Glutamatergic neuron (in vitro differentiated cells): ENCODE measurements at regions not wholly inside any gene's neighbourhood (a gene's known extent, or its start where the extent isn't known, plus 50 kb on each side); places are given as distances from the start of the nearest gene placed in this dataset.
A peak's percentile ranks its signal among the peaks of the same experiment; 100 is the strongest.

Experiments
- DNase-seq: peaks from one replicate; pipeline ENCODE4 v3.0.0; 2022
- H3K27ac Mint-ChIP-seq: one replicate; pipeline ENCODE4 v1.8.0; 2020; ENCODE audit warnings: mild to moderate bottlenecking, mixed read lengths, inconsistent platforms; ENCODE audit not compliant: unreplicated experiment
- H3K27me3 Mint-ChIP-seq: one replicate; pipeline ENCODE4 v1.8.0; 2020; ENCODE audit warnings: mild to moderate bottlenecking, moderate library complexity, mixed read lengths, inconsistent platforms; ENCODE audit not compliant: unreplicated experiment
- H3K36me3 Mint-ChIP-seq: one replicate; pipeline ENCODE4 v1.8.0; 2020; ENCODE audit warnings: mild to moderate bottlenecking, mixed read lengths, inconsistent platforms; ENCODE audit not compliant: unreplicated experiment
- H3K4me1 Mint-ChIP-seq: one replicate; pipeline ENCODE4 v1.8.0; 2020; ENCODE audit warnings: mild to moderate bottlenecking, low read depth, mixed read lengths, inconsistent platforms; ENCODE audit not compliant: unreplicated experiment
- H3K4me3 Mint-ChIP-seq: one replicate; pipeline ENCODE4 v1.8.0; 2020; ENCODE audit warnings: mild to moderate bottlenecking, mixed read lengths, inconsistent platforms; ENCODE audit not compliant: unreplicated experiment
- H3K9me3 Mint-ChIP-seq: one replicate; pipeline ENCODE4 v1.8.0; 2020; ENCODE audit warnings: mild to moderate bottlenecking, moderate library complexity, mixed read lengths, inconsistent platforms; ENCODE audit not compliant: unreplicated experiment
- TF ChIP-seq, protein P1 (sequence below): fragments of 200-600 bp; sonication (generic); IDR thresholded peaks from one replicate; pipeline ENCODE4 v1.5.0; 2021; ENCODE audit not compliant: partially characterized antibody, unreplicated experiment

DNA sequence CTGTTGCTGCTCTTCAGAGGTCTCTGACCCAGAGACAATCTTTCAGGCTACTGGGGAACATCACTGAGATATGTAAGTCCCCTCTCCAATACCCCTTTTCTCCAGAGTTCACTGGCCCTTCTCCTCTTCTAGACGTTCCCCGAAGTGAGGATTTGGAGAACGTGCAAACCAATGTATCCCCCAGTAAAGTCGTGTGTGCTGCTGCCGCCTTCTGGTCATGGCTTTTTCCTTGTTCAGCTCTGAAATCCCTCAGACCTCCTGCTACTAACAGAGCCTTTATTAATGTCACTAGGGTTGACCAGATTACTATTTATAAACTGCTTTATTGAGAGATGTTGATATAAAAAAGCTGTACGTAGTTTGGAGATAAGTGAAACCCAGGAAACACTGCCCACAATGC lies 1028.6 kb downstream of the CDH9 start:
- Mint-ChIP-seq H3K27me3 (no peaks in the 10 kb centered on the region), H3K4me1 (peaks cover 8% of the 10 kb centered on the region), H3K4me3 (no peak overlapping the region), H3K9me3 (peaks cover 4% of the 10 kb centered on the region), H3K27ac (no peak overlapping the region), H3K36me3 (no peaks in the 10 kb centered on the region)
- TF ChIP-seq, protein P1, sequence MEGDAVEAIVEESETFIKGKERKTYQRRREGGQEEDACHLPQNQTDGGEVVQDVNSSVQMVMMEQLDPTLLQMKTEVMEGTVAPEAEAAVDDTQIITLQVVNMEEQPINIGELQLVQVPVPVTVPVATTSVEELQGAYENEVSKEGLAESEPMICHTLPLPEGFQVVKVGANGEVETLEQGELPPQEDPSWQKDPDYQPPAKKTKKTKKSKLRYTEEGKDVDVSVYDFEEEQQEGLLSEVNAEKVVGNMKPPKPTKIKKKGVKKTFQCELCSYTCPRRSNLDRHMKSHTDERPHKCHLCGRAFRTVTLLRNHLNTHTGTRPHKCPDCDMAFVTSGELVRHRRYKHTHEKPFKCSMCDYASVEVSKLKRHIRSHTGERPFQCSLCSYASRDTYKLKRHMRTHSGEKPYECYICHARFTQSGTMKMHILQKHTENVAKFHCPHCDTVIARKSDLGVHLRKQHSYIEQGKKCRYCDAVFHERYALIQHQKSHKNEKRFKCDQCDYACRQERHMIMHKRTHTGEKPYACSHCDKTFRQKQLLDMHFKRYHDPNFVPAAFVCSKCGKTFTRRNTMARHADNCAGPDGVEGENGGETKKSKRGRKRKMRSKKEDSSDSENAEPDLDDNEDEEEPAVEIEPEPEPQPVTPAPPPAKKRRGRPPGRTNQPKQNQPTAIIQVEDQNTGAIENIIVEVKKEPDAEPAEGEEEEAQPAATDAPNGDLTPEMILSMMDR: no peak
- peak; percentile 41 for DNase-seq

DNA sequence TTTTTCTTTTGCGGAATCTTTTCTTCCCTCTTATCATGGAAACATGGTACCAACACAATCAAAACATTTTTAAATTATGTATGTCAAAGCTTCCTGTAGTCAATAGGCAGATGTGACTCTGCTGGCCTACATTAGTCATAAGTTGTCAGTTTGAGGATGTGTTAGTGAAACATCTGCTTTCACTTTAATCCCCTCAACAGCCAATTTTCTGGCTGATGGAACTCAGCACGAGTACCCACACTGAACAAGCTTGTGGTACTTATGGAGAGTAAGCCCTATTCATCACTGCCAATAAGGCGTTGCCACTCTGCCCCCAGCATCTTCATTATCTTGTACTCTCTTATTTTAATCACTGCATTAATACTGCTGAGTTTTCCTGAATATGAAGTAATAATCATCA lies 1034.4 kb downstream of the CDH9 start:
- Mint-ChIP-seq H3K36me3 (no peaks in the 10 kb centered on the region), H3K4me3 (no peak overlapping the region), H3K27ac (no peak overlapping the region), H3K4me1 (no peaks in the 10 kb centered on the region), H3K9me3 (peaks cover 1% of the 10 kb centered on the region), H3K27me3 (no peaks in the 10 kb centered on the region)
- TF ChIP-seq, protein P1: no peak
- DNase-seq: no peak

- no peaks in the 10 kb centered on the region for H3K27me3 Mint-ChIP-seq
- H3K27ac Mint-ChIP-seq: no peak overlapping the region
- H3K36me3 Mint-ChIP-seq: no peaks in the 10 kb centered on the region
- TF ChIP-seq, protein P1: no peak
- H3K4me1 Mint-ChIP-seq: no peaks in the 10 kb centered on the region
- H3K9me3 Mint-ChIP-seq: no peaks in the 10 kb centered on the region
- no peak for DNase-seq
- H3K4me3 Mint-ChIP-seq: no peak overlapping the region
Observed at GRCh38 chr5:25995209-25995608, 1043.2 kb downstream of the CDH9 start.

DNA sequence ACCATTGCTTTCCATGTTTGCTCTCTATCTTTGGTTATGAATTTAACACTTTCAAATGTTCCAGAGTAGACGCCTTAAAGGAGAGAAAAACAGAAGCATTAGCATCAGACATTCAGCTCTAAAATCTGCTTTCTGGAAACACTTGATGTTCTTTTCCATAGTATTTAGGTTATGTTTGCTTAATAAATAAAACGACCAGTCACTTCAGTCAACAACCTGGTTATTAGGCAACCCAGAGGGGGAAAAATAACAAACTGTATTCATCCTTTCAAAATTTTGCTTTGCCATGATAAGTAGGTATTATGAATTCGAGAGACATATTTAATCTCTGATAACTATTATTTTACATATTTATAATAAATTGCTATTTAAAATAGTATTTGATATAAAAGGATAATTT lies 1044.7 kb downstream of the CDH9 start:
- H3K36me3 Mint-ChIP-seq: no peaks in the 10 kb centered on the region
- H3K27me3 Mint-ChIP-seq: no peaks in the 10 kb centered on the region
- no peak overlapping the region for H3K27ac Mint-ChIP-seq
- no peaks in the 10 kb centered on the region for H3K9me3 Mint-ChIP-seq
- TF ChIP-seq, protein P1: no peak
- no peaks in the 10 kb centered on the region for H3K4me1 Mint-ChIP-seq
- DNase-seq: no peak
- no peak overlapping the region for H3K4me3 Mint-ChIP-seq

- Mint-ChIP-seq H3K4me3 (no peak overlapping the region), H3K27me3 (no peaks in the 10 kb centered on the region), H3K27ac (no peak overlapping the region), H3K4me1 (no peaks in the 10 kb centered on the region), H3K9me3 (no peaks in the 10 kb centered on the region), H3K36me3 (no peaks in the 10 kb centered on the region)
- TF ChIP-seq, protein P1: no peak
- DNase-seq: no peak
Observed at GRCh38 chr5:25991639-25992038, 1046.7 kb downstream of the CDH9 start.
